Tibial nerve (tissue), 3 donors: ENCODE measurements at regions not wholly inside any gene's neighbourhood (a gene's known extent, or its start where the extent isn't known, plus 50 kb on each side); places are given as distances from the start of the nearest gene placed in this dataset.

ENCODE experiments used
- POLR2A ChIP-seq, 2 donors: fragments of 450-650 bp; IDR thresholded peaks; one replicate each; pipeline ENCODE4 v1.6.1; 2017; ENCODE audit warnings: antibody characterized with exemption in 2 of 2, mild to moderate bottlenecking in 2 of 2, moderate library complexity in 2 of 2
- TF ChIP-seq, protein P1 (sequence below), 5 experiments: fragments of 200-600 bp in 3 of 5; fragments of 450-650 bp in 2 of 5; sonication (generic) in 3 of 5; IDR thresholded peaks; one replicate each; pipeline ENCODE4 v1.5.1; 2016 to 2019; ENCODE audit warnings: antibody characterized with exemption in 5 of 5, mild to moderate bottlenecking in 3 of 5, moderate library complexity in 2 of 5

DNA sequence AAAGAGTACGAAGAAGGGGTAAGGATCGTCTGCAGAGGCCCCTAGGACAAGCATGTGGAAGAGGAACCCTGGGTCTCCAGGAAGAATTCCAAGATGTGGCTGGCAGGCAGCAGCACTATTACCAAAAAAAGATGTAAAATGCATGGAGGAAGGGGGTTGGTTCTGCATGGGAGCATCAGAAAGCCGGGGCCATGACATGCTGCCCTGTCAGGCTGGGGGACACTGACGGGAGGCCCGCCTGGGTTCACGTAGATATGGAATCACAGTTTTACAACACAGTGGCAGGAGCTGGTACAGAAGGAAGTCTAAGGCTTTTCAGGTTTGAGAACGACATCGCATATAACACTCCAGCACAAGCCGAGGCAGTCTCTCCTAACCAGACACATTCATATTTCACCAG is 150.0 kb upstream of the GSC start:
- TF ChIP-seq POLR2A (IDR thresholded peaks at IDR 0.05), result no peak
- TF ChIP-seq, protein P1, sequence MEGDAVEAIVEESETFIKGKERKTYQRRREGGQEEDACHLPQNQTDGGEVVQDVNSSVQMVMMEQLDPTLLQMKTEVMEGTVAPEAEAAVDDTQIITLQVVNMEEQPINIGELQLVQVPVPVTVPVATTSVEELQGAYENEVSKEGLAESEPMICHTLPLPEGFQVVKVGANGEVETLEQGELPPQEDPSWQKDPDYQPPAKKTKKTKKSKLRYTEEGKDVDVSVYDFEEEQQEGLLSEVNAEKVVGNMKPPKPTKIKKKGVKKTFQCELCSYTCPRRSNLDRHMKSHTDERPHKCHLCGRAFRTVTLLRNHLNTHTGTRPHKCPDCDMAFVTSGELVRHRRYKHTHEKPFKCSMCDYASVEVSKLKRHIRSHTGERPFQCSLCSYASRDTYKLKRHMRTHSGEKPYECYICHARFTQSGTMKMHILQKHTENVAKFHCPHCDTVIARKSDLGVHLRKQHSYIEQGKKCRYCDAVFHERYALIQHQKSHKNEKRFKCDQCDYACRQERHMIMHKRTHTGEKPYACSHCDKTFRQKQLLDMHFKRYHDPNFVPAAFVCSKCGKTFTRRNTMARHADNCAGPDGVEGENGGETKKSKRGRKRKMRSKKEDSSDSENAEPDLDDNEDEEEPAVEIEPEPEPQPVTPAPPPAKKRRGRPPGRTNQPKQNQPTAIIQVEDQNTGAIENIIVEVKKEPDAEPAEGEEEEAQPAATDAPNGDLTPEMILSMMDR (IDR thresholded peaks at IDR 0.05), result no peak
